HFF-Myc (cell line): ENCODE measurements at regions not wholly inside any gene's neighbourhood (a gene's known extent, or its start where the extent isn't known, plus 50 kb on each side); places are given as distances from the start of the nearest gene placed in this dataset.

Experiments
- DNase-seq: peaks from one replicate; pipeline ENCODE4 v3.0.0-alpha.2; 2011; ENCODE audit warnings: low read depth; ENCODE audit errors: extremely low read depth
- H3K4me3 ChIP-seq: replicated peaks from 2 replicates; pipeline ENCODE4 v1.5.1; 2011; ENCODE audit warnings: low read depth, mild to moderate bottlenecking, control low read depth, low read length
- CTCF ChIP-seq: IDR thresholded peaks from 2 replicates; pipeline ENCODE4 v1.5.1; 2012; ENCODE audit warnings: mild to moderate bottlenecking, low read depth, low read length, control low read depth; ENCODE audit errors: missing control alignments

GRCh38 chr3:95148107-95148506 is 1085.2 kb downstream of the NSUN3 start:
- no peak for TF ChIP-seq CTCF
- no peak for DNase-seq
- no peak overlapping the region for H3K4me3 ChIP-seq

GRCh38 chr3:95151590-95151989 is 1088.7 kb downstream of the NSUN3 start:
- TF ChIP-seq CTCF = no peak
- no peak for DNase-seq
- no peak overlapping the region for H3K4me3 ChIP-seq

- TF ChIP-seq CTCF = no peak
- no peak for DNase-seq
- H3K4me3 ChIP-seq = no peak overlapping the region
These were observed 1091.9 kb downstream of the NSUN3 start for GRCh38 chr3:95154766-95155165.

- TF ChIP-seq CTCF = no peak
- H3K4me3 ChIP-seq = no peak overlapping the region
- DNase-seq = no peak
These were observed 1099.9 kb downstream of the NSUN3 start for GRCh38 chr3:95162794-95163193.

GRCh38 chr3:95167748-95168147 is 1104.9 kb downstream of the NSUN3 start:
- TF ChIP-seq CTCF = no peak
- no peak overlapping the region for H3K4me3 ChIP-seq
- no peak for DNase-seq

- no peak for DNase-seq
- TF ChIP-seq CTCF = no peak
- no peak overlapping the region for H3K4me3 ChIP-seq
These were observed 1105.7 kb downstream of the NSUN3 start for GRCh38 chr3:95168526-95168925.

GRCh38 chr3:95172164-95172943 is 1109.5 kb downstream of the NSUN3 start:
- no peak for DNase-seq
- no peak for TF ChIP-seq CTCF
- H3K4me3 ChIP-seq = no peak overlapping the region
